MCF 10A (cell line): ENCODE measurements at regions not wholly inside any gene's neighbourhood (a gene's known extent, or its start where the extent isn't known, plus 50 kb on each side); places are given as distances from the start of the nearest gene placed in this dataset.

Experiments
- BruUV-seq: library from RNA; stranded (reverse); fragments of 400-500 nt; replicated peaks from 2 replicates; lab custom pipeline; 2021; lab: Mats Ljungman, UMichigan
- CTCF ChIA-PET: fragments of 300-600 bp; sonication (Branson Sonifier 250); formaldehyde crosslinking; extraction: SDS; loops from one replicate; lab custom pipeline; 2021; ENCODE audit warnings: antibody characterized with exemption, inconsistent platforms; lab: Yijun Ruan, JAX
- POLR2A ChIA-PET: fragments of 300-600, 350-650 bp; sonication (Branson Sonifier 250); formaldehyde crosslinking; extraction: SDS; loops from one replicate; lab custom pipeline; 2020; ENCODE audit warnings: antibody characterized with exemption, inconsistent platforms; lab: Yijun Ruan, JAX
- DNase-seq: peaks from one replicate; pipeline ENCODE4 v3.0.0-alpha.2; 2018; ENCODE audit not compliant: unreplicated experiment
- H3K27ac Mint-ChIP-seq: one replicate; pipeline ENCODE4 v1.8.0; 2022; ENCODE audit warnings: mild to moderate bottlenecking, low read depth, mixed read lengths; ENCODE audit not compliant: unreplicated experiment
- H3K27me3 Mint-ChIP-seq: one replicate; pipeline ENCODE4 v1.8.0; 2022; ENCODE audit warnings: mixed read lengths; ENCODE audit not compliant: insufficient read depth, unreplicated experiment
- H3K36me3 Mint-ChIP-seq: one replicate; pipeline ENCODE4 v1.8.0; 2022; ENCODE audit warnings: mild to moderate bottlenecking, moderate library complexity, mixed read lengths; ENCODE audit not compliant: insufficient read depth, unreplicated experiment
- H3K4me1 Mint-ChIP-seq: one replicate; pipeline ENCODE4 v1.8.0; 2022; ENCODE audit warnings: mixed read lengths; ENCODE audit not compliant: insufficient read depth, unreplicated experiment
- H3K4me3 Mint-ChIP-seq: one replicate; pipeline ENCODE4 v1.8.0; 2022; ENCODE audit warnings: mild to moderate bottlenecking, moderate library complexity, mixed read lengths; ENCODE audit not compliant: unreplicated experiment
- H3K9me3 Mint-ChIP-seq: one replicate; pipeline ENCODE4 v1.8.0; 2022; ENCODE audit warnings: mixed read lengths; ENCODE audit not compliant: unreplicated experiment
- intact Hi-C: fragments of 100-400 bp; cut with micrococcal nuclease; formaldehyde crosslinking; loops from 2 replicates; pipeline ENCODE4 v1.14.1; 2022
- TF ChIP-seq, protein P1 (sequence below): fragments of 200-600 bp; IDR thresholded peaks from one replicate; pipeline ENCODE4 v1.8.0; 2022; ENCODE audit warnings: antibody characterized with exemption, mild to moderate bottlenecking; ENCODE audit not compliant: unreplicated experiment

DNA sequence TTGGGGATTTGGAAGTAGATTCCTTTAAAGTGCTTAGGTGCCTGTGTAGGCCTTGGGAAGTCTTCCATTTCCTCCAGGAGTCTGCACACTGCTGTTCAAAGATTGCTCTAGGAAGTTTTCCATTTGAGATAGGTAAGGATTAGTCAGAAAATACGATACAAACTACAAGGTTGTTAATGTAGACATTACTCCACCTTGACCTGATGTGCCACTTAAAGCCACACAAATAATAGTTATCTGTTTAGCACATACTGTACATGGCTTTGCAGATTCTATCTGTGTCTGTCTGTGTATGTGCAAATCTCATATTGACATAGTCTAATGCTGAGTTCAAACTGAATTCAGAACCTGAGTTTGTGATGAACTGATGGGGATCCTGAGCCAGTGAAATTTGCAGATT is 118.4 kb downstream of the RHOU start:
- POLR2A ChIA-PET, result interaction anchor here (0.6 to 3.4 kb wide), 2 partner anchors 12 to 242 kb away, joined by 3 to 15 read pairs; no protein-coding TSS in a partner anchor
- no peak overlapping the region for H3K4me3 Mint-ChIP-seq
- intact Hi-C loops, result no loop called here

DNA sequence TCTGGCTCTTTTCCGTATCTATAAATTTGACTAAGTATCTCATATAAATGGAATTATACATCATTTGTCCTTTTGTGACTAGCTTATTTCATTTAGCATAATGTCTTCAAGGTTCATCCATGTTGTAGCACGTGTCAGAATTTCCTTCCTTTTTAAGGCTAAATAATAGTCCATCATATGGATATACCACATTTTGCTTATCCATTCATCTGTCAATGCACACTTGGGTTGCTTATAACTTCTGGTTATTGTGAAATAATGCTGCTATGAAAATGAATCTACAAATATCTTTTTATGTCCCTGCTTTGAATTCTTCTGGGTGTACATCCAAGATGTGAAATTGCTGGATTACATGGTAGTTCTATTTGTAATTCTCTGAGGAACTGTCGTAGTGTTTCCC is 119.6 kb downstream of the RHOU start:
- no peak for DNase-seq
- H3K4me1 Mint-ChIP-seq, result peaks cover 4% of the 10 kb centered on the region
- TF ChIP-seq, protein P1, sequence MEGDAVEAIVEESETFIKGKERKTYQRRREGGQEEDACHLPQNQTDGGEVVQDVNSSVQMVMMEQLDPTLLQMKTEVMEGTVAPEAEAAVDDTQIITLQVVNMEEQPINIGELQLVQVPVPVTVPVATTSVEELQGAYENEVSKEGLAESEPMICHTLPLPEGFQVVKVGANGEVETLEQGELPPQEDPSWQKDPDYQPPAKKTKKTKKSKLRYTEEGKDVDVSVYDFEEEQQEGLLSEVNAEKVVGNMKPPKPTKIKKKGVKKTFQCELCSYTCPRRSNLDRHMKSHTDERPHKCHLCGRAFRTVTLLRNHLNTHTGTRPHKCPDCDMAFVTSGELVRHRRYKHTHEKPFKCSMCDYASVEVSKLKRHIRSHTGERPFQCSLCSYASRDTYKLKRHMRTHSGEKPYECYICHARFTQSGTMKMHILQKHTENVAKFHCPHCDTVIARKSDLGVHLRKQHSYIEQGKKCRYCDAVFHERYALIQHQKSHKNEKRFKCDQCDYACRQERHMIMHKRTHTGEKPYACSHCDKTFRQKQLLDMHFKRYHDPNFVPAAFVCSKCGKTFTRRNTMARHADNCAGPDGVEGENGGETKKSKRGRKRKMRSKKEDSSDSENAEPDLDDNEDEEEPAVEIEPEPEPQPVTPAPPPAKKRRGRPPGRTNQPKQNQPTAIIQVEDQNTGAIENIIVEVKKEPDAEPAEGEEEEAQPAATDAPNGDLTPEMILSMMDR, result no peak
- H3K27ac Mint-ChIP-seq, result no peak overlapping the region
- no peak overlapping the region for H3K4me3 Mint-ChIP-seq
- H3K27me3 Mint-ChIP-seq, result no peaks in the 10 kb centered on the region
- intact Hi-C loops, result no loop called here
- no TSS peak for BruUV-seq
- no peaks in the 10 kb centered on the region for H3K9me3 Mint-ChIP-seq
- CTCF ChIA-PET, result interaction anchor here (0.6 to 1.1 kb wide), 3 partner anchors 13 to 627 kb away, joined by 3 to 10 read pairs (median 3); no protein-coding TSS in a partner anchor
- POLR2A ChIA-PET, result interaction anchor here (0.6 to 3.4 kb wide), 5 partner anchors 13 to 1455 kb away, joined by 3 to 15 read pairs (median 4); no protein-coding TSS in a partner anchor
- H3K36me3 Mint-ChIP-seq, result no peaks in the 10 kb centered on the region

More for the DNA sequence above, 118.4 kb downstream of the RHOU start:
- Mint-ChIP-seq H3K9me3 (no peaks in the 10 kb centered on the region), H3K27me3 (no peaks in the 10 kb centered on the region), H3K36me3 (no peaks in the 10 kb centered on the region), H3K27ac (no peak overlapping the region), H3K4me1 (no peaks in the 10 kb centered on the region)
- no TSS peak for BruUV-seq
- TF ChIP-seq, protein P1, result no peak
- no peak for DNase-seq
- CTCF ChIA-PET, result interaction anchor here (0.8 to 1.1 kb wide), 2 partner anchors 12 to 173 kb away, joined by 3 to 10 read pairs; no protein-coding TSS in a partner anchor

DNA sequence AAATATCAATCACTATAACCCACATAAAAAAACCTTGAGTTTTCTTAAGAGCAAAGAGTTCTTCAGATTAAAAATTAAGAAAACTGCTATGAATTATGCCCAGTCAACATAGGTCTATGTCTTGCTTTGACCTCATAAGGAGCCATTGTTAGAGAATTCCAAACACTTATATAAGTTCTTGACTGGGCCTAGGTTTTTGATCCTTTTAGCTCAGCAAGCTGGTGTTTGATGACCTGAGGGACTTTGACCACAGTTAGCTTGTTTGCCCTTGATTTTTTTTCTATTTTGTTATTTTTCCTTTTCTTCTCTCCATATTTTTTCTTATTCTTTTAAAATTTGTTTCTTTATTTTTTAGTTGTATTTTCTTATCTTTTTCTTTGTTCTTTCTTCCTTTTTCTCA is 122.3 kb downstream of the RHOU start:
- no peak overlapping the region for H3K4me3 Mint-ChIP-seq
- TF ChIP-seq, protein P1, result no peak
- no peak for DNase-seq
- CTCF ChIA-PET, result interaction anchor here (0.6 to 2.3 kb wide), 8 partner anchors 9 to 513 kb away, joined by 3 to 11 read pairs (median 4); no protein-coding TSS in a partner anchor
- H3K36me3 Mint-ChIP-seq, result no peaks in the 10 kb centered on the region
- no peaks in the 10 kb centered on the region for H3K9me3 Mint-ChIP-seq
- no peak overlapping the region for H3K27ac Mint-ChIP-seq
- POLR2A ChIA-PET, result interaction anchor here (0.8 to 6.4 kb wide), 7 partner anchors 8 to 373 kb away, joined by 3 to 39 read pairs (median 4); no protein-coding TSS in a partner anchor
- intact Hi-C loops, result no loop called here
- H3K27me3 Mint-ChIP-seq, result peaks cover 5% of the 10 kb centered on the region
- peaks cover 26% of the 10 kb centered on the region for H3K4me1 Mint-ChIP-seq
- no TSS peak for BruUV-seq

DNA sequence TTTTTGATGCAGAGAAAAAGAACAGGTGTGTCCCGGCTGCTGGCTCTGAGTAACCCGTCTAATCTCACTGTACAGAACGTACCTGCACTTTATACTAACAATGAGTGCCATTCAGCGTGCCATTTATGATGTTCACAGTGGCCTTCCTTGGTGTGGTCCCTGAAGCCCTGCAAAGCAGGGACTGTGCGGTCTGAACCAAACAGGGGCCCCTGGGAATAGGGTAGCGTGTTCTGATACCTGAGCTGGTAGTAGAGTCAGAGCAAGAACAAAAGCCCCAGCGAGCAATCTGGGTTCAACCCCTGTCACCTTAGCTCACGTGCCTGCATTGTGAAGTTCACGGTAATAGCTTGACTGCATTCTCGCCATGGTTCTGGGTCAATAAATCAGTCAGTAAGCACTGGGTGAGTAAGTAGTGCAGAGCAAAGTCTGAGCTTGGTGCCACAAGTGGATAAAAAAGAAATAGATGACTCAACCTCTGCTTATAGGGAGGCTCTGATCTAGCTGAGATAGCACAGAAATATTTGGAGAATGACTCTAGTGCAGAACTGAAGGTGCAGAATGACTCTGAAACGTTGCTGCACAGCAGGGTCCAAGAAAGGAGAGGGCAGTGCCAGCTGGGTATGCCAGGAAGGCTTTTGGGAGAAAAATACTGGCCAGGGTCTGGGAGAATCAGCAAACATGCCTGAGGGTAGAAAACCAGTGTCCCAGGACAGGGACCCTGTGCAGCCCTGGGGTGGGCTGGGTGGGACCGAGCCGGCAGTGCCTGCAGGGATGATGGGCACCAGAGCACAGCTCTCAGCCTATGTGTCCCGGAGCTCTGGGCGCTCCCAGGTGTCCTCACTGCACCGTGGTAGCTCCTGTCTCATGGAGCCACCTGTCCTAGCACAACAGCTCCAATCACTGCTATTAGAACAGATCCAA is 125.9 kb downstream of the RHOU start:
- intact Hi-C loops, result no loop called here
- peak overlapping the region; percentile 2 for H3K27ac Mint-ChIP-seq
- H3K27me3 Mint-ChIP-seq, result peaks cover 20% of the 10 kb centered on the region
- CTCF ChIA-PET, result interaction anchor here (0.5 to 2.4 kb wide), 20 partner anchors 12 to 394 kb away, joined by 3 to 10 read pairs (median 4); no protein-coding TSS in a partner anchor
- peaks cover 32% of the 10 kb centered on the region for H3K4me1 Mint-ChIP-seq
- H3K9me3 Mint-ChIP-seq, result no peaks in the 10 kb centered on the region
- no TSS peak for BruUV-seq
- POLR2A ChIA-PET, result interaction anchor here (0.5 to 6.4 kb wide), 29 partner anchors 10 to 647 kb away, joined by 3 to 43 read pairs (median 3); partner anchors contain the start of gene NUP133
- DNase-seq, result peak; percentile 88
- H3K36me3 Mint-ChIP-seq, result no peaks in the 10 kb centered on the region
- TF ChIP-seq, protein P1, result no peak
- peak overlapping the region; percentile 1 for H3K4me3 Mint-ChIP-seq
